MM.1S (cell line): ENCODE measurements at regions not wholly inside any gene's neighbourhood (a gene's known extent, or its start where the extent isn't known, plus 50 kb on each side); places are given as distances from the start of the nearest gene placed in this dataset.

ENCODE experiments used
- DNase-seq: peaks from one replicate; pipeline ENCODE4 v3.0.0-alpha.2; 2015
- H2AFZ ChIP-seq: fragments of 300-600 bp; sonication (generic); 2 replicates; pipeline ENCODE4 v1.6.0; 2016; ENCODE audit warnings: antibody characterized with exemption, low read length
- H3F3A ChIP-seq: fragments of 300-600 bp; sonication (generic); 2 replicates; pipeline ENCODE4 v1.6.1; 2016; ENCODE audit warnings: mild to moderate bottlenecking, antibody characterized with exemption, low read length, moderate library complexity, mixed read lengths; ENCODE audit not compliant: insufficient read depth
- H3K27ac ChIP-seq: fragments of 300-600 bp; sonication (generic); 2 replicates; pipeline ENCODE4 v1.5.1; 2016; ENCODE audit warnings: mild to moderate bottlenecking, low read length
- H3K27me3 ChIP-seq: fragments of 300-600 bp; sonication (generic); replicated peaks from 2 replicates; pipeline ENCODE4 v1.6.0; 2016; ENCODE audit warnings: low read length; ENCODE audit not compliant: insufficient read depth
- H3K36me3 ChIP-seq: fragments of 300-600 bp; sonication (generic); replicated peaks from 2 replicates; pipeline ENCODE4 v1.6.1; 2016; ENCODE audit warnings: mild to moderate bottlenecking, low read length, mixed read lengths; ENCODE audit not compliant: insufficient read depth
- H3K4me1 ChIP-seq: fragments of 300-600 bp; sonication (generic); 2 replicates; pipeline ENCODE4 v1.6.1; 2016; ENCODE audit warnings: low read length, mixed read lengths
- H3K4me2 ChIP-seq: fragments of 300-600 bp; sonication (generic); 2 replicates; pipeline ENCODE4 v1.6.0; 2016; ENCODE audit warnings: low read depth, low read length
- H3K4me3 ChIP-seq: fragments of 300-600 bp; sonication (generic); 2 replicates; pipeline ENCODE4 v1.5.1; 2016; ENCODE audit warnings: low read length, mixed read lengths
- H3K79me2 ChIP-seq: fragments of 300-600 bp; sonication (generic); 2 replicates; pipeline ENCODE4 v1.6.1; 2016; ENCODE audit warnings: mixed run types, low read length, mixed read lengths
- H3K9ac ChIP-seq: fragments of 300-600 bp; sonication (generic); 2 replicates; pipeline ENCODE4 v1.6.1; 2016; ENCODE audit warnings: low read length, mixed read lengths
- H3K9me2 ChIP-seq: fragments of 300-600 bp; sonication (generic); replicated peaks from 2 replicates; pipeline ENCODE4 v1.6.1; 2016; ENCODE audit warnings: mild to moderate bottlenecking, low read length, mixed read lengths; ENCODE audit not compliant: insufficient read depth
- H3K9me3 ChIP-seq: fragments of 300-600 bp; sonication (generic); replicated peaks from 2 replicates; pipeline ENCODE4 v1.6.1; 2016; ENCODE audit warnings: mild to moderate bottlenecking, low read length, mixed read lengths; ENCODE audit not compliant: insufficient read depth
- H4K20me1 ChIP-seq: fragments of 300-600 bp; sonication (generic); 2 replicates; pipeline ENCODE4 v1.6.1; 2016; ENCODE audit warnings: mild to moderate bottlenecking, low read length, moderate library complexity, mixed read lengths; ENCODE audit not compliant: insufficient read depth
- EZH2 ChIP-seq: fragments of 300-600 bp; sonication (generic); optimal IDR thresholded peaks from 2 replicates; pipeline ENCODE3; 2017; ENCODE audit warnings: low read depth, mild to moderate bottlenecking, antibody characterized with exemption, low read length, mixed read lengths
- EZH2phosphoT487 ChIP-seq: fragments of 300-600 bp; sonication (generic); IDR thresholded peaks from 2 replicates; pipeline ENCODE4 v1.6.1; 2018; ENCODE audit warnings: antibody characterized with exemption, low read length
- TF ChIP-seq, protein P1 (sequence below): fragments of 300-600 bp; sonication (generic); IDR thresholded peaks from 2 replicates; pipeline ENCODE4 v1.5.1; 2016; ENCODE audit warnings: antibody characterized with exemption, low read length, mixed read lengths

DNA sequence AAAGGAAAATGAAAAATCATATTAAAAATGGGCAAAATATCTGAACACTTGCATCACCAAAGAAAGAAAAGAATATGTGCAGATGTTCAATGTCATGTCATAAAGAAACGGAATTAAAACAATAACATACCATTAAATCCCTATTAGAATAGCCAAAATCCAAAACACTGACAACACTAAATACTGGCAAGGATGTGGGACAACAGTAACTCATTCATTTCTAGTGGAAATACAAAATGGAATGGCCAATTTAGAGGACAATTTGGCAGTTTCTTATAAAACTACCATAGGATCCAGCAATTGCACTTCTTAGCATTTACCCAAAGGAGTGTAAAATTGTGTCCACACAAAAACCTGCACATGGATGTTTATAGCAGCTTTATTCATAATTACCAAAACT, 542.5 kb upstream of the UBE2E2 start:
- no peak for TF ChIP-seq EZH2phosphoT487
- no peak for TF ChIP-seq EZH2
- TF ChIP-seq, protein P1, sequence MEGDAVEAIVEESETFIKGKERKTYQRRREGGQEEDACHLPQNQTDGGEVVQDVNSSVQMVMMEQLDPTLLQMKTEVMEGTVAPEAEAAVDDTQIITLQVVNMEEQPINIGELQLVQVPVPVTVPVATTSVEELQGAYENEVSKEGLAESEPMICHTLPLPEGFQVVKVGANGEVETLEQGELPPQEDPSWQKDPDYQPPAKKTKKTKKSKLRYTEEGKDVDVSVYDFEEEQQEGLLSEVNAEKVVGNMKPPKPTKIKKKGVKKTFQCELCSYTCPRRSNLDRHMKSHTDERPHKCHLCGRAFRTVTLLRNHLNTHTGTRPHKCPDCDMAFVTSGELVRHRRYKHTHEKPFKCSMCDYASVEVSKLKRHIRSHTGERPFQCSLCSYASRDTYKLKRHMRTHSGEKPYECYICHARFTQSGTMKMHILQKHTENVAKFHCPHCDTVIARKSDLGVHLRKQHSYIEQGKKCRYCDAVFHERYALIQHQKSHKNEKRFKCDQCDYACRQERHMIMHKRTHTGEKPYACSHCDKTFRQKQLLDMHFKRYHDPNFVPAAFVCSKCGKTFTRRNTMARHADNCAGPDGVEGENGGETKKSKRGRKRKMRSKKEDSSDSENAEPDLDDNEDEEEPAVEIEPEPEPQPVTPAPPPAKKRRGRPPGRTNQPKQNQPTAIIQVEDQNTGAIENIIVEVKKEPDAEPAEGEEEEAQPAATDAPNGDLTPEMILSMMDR, result no peak
- Histone ChIP-seq H3K4me1 (no peaks in the 10 kb centered on the region), H3K9me2 (no peaks in the 10 kb centered on the region), H3K36me3 (no peaks in the 10 kb centered on the region), H3K27ac (no peak overlapping the region), H3K4me3 (no peak overlapping the region), H3K27me3 (no peaks in the 10 kb centered on the region), H3K9ac (no peak overlapping the region), H3K4me2 (no peak overlapping the region), H3K79me2 (no peaks in the 10 kb centered on the region), H3K9me3 (no peaks in the 10 kb centered on the region), H4K20me1 (no peaks in the 10 kb centered on the region), H2AFZ (no peak overlapping the region), H3F3A (no peaks in the 10 kb centered on the region)
- DNase-seq, result no peak

DNA sequence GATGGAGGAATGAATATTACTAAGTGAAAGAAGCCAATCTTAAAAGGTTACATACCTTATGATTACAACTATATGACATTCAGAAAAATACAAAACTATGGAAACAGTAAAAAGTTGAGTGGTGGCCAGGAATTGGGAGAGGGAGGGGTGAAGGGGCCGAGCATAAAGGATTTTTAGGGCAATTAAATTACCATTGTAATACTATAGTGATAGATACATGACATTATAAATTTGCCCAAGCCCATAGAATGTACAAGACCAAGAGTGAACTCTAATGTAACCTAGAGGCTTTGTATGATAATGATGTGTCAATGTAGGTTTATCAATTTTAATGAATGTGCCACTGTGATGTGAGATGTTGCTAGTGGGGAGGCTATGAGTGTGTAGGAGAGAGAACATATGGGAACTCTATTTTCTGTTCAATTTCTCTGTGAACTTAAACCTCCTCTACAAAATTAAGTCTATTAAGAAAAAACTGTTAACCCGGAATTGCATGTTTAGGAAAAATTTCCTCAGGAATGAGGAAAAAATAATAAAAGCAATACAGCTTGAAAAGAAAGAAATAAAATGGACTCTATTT, 541.9 kb upstream of the UBE2E2 start:
- Histone ChIP-seq H3K27ac (no peak overlapping the region), H2AFZ (no peak overlapping the region), H3K9ac (no peak overlapping the region), H4K20me1 (no peaks in the 10 kb centered on the region), H3K27me3 (no peaks in the 10 kb centered on the region), H3K79me2 (no peaks in the 10 kb centered on the region), H3K4me1 (no peaks in the 10 kb centered on the region), H3K36me3 (no peaks in the 10 kb centered on the region), H3K9me2 (no peaks in the 10 kb centered on the region), H3F3A (no peaks in the 10 kb centered on the region), H3K4me2 (no peak overlapping the region), H3K4me3 (no peak overlapping the region), H3K9me3 (no peaks in the 10 kb centered on the region)
- DNase-seq, result no peak
- TF ChIP-seq EZH2 (no peak), EZH2phosphoT487 (no peak)
- TF ChIP-seq, protein P1, result no peak

DNA sequence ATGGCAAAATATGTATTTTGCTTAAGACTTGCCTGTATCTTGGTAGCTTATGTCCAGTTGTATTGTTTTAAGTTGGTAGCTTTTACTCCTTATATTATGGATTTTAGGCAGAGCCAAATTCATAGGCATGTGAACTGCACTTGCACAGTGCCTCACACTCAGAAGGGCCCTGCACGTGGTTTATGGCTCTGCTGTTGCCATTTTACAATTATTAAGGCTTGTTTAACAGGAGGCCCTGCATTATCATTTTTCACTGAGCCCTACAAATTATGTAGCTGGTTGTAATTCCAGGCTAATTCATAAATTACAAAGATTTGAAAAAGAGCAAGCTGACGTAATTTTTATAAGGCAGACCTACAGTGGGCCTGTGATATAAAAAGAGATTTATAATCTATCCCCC, 537.6 kb upstream of the UBE2E2 start:
- TF ChIP-seq, protein P1, result no peak
- no peak for TF ChIP-seq EZH2
- no peak for TF ChIP-seq EZH2phosphoT487
- Histone ChIP-seq H3K27ac (no peak overlapping the region), H2AFZ (no peak overlapping the region), H3K9ac (no peak overlapping the region), H3K9me2 (no peaks in the 10 kb centered on the region), H3K4me1 (no peaks in the 10 kb centered on the region), H3K9me3 (no peaks in the 10 kb centered on the region), H3K79me2 (no peaks in the 10 kb centered on the region), H3K4me3 (no peak overlapping the region), H3K36me3 (no peaks in the 10 kb centered on the region; the same call in 1 of the 2 replicates), H4K20me1 (no peaks in the 10 kb centered on the region), H3K27me3 (no peaks in the 10 kb centered on the region), H3K4me2 (no peak overlapping the region), H3F3A (no peaks in the 10 kb centered on the region)
- DNase-seq, result no peak
